Activated T-helper 9 cell treated with anti-CD3 and anti-CD28 coated beads, Interleukin-2, amount 50 U/mL, for 16 hours (primary cell): ENCODE measurements at regions not wholly inside any gene's neighbourhood (a gene's known extent, or its start where the extent isn't known, plus 50 kb on each side); places are given as distances from the start of the nearest gene placed in this dataset.
"Not testable (repeated sequence)": the region's sequence is repeated elsewhere in the genome, so short reads cannot be mapped to it uniquely, and the experiment has no call there.

Source experiments
- DNase-seq: peaks from one replicate; pipeline ENCODE4 v3.0.0-alpha.2; 2020; ENCODE audit warnings: low read depth

DNA sequence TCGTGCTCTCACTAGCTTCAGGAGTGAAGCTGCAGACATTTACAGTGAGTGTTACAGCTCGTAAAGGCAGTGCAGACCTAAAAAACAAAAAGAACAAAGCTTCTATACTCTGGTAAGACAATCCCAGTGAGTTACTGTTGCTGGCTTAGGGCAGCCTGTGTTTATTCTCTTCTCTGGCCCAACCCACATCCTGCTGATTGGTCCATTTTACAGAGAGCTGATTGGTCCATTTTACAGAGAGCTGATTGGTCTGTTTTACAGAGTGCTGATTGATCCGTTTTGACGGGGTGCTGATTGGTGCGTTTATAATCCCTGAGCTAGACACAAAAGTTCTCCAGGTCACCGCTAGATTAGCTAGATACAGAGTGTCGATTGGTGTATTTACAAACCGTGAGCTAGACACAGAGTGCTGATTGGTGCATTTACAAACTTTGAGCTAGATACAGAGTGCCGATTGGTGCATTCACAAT is 158.0 kb downstream of the KLRB1 start:
- not testable (repeated sequence) for DNase-seq

DNA sequence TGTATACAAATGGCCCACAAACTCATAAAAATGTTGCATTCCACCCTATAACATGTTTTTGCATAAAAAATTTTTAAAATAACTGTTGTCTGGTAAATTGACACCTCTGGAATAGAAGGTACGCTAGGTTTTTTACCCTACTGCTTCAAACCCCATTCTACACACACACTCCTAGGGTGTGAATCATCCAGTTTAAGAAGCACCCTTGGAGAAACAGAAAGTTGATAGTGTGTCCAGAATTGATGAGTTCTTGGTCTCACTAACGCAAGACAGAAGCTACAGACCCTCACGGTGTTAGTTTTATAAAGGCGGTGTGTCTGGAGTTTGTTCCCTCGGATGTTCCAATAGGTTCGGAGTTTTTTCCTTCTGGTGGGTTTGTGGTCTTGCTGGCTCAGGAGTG is 158.5 kb downstream of the KLRB1 start:
- no peak for DNase-seq

DNA sequence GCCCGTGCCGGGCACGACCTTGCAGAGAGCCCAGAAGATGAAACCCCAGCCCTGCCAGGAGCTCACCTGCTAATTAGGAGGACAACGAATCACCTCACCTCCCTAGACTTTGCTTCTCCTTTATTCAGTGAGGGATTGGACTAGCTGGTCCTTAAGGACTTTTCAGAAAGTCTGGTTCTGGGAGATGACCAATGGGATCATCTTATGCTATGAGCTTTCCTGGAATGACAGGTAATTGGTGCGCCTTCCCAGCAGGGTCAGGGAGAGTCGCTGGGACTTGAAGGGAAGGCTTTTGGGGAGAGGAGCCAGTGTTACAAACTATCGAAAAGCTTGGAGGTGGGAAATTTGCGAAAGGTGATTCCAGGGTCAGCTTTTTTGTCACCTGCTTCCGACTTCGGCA is 159.1 kb downstream of the KLRB1 start:
- not testable (repeated sequence) for DNase-seq

DNA sequence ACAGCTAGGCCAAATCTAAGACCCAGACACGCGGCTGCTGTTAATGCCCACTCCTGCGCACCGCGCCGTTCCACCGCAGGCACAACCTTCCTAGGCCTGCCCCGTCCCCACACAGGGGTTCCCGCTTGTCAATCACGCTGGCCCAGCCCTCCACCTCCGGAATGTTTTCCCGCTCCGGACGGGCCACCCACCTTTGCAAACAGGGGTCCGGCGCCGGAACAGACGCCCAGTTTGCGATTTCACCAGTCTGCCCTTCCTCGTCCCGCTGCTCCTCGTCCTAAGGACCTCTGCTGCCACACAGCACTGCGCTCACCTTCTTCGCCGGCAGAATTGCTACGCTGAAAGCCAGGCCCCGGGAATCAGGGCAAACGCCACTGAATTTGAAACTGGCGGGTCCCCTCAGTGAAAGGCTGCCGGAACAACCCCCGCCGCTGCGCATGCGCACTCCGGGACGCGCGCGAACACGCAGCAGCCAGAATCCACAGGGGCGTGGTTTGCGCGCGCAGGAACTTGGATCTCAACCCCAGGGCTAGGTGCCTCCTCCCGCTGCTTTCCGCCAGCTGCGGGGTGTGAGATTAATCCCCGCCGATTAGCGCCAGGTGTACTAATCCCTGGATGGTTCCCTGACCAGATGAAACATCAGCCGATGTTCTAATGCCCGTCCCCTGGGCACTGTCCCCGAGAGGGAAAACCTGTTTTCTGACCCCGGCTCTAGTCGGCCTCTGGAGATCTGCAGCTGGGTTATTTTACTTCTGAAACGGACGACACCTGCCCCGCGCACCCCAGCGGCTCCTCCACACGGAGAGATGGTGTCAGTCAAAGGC is 159.7 kb downstream of the KLRB1 start:
- peak; percentile 87 for DNase-seq

DNA sequence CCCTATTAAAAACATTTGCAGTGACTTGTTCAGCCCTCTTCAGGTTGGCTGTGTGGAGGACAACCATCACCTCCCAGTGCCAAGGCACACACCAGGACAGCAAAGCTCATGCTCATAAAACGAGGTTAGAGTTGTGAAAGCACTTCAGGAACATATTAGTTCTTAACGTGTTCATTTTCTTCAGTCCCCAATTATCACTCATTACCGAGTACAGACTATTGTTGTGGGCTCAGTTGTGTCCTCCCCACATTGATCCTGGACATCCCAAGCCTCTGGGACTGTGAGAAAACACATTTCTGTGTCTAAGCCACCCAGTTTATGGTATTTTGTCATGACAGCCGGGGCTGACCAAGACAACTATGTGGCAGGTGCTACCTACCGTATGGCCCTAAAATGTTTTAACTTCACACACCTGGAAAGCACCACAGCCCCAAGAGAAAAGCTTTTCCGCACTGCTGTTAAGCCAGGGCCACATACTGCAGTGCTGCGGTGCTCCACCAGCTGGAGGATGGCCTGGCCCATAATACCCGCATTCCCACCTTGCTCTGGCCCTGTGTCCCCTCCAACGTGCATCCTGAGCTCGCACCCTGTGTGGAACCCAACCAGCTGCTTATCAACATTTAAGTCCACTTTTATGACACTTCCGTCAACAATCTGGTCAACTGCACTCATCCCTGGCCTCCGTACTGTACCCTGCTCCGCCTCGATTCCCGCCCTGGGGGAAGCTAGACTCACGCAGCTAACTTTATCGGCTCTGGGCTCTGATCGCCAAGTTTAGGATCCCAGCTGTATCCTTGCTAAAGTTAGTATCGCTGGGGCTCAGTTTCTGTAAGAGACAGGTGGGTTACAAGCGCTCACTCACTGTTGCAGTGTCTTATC is 160.6 kb downstream of the KLRB1 start:
- DNase-seq: not testable (repeated sequence)

DNA sequence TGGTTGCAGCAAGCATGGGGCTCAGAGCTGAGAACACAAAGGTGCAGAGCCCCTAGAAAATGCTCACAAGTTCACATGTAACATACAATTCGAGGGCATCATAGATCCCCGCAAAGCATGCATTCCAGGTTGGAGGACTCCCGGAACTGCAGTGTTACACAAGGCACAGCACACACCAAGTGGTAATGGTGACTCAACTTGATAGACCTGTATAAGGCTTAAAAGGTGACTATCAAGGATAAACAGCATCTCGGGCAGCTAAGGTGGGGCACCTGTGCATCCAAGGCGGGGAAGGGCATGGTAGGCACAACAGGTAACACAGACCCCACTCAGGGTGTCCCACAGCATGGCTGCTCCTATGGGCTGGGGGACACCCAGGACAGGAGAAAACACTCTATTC is 167.3 kb downstream of the KLRB1 start:
- DNase-seq: not testable (repeated sequence)

GRCh38 chr12:9435682-9436081 is 172.0 kb downstream of the KLRB1 start:
- not testable (repeated sequence) for DNase-seq

GRCh38 chr12:9430385-9430784 is 177.3 kb downstream of the KLRB1 start:
- DNase-seq: not testable (repeated sequence)

- not testable (repeated sequence) for DNase-seq
These were observed 178.9 kb downstream of the KLRB1 start for GRCh38 chr12:9428856-9429255.

GRCh38 chr12:9425429-9425828 is 182.3 kb downstream of the KLRB1 start:
- not testable (repeated sequence) for DNase-seq

GRCh38 chr12:9424175-9424740 is 183.5 kb downstream of the KLRB1 start:
- not testable (repeated sequence) for DNase-seq

- not testable (repeated sequence) for DNase-seq
These were observed 185.0 kb downstream of the KLRB1 start for GRCh38 chr12:9422689-9423088.

GRCh38 chr12:9421520-9422086 is 186.1 kb downstream of the KLRB1 start:
- not testable (repeated sequence) for DNase-seq

- not testable (repeated sequence) for DNase-seq
These were observed 186.7 kb downstream of the KLRB1 start for GRCh38 chr12:9420817-9421519.

DNA sequence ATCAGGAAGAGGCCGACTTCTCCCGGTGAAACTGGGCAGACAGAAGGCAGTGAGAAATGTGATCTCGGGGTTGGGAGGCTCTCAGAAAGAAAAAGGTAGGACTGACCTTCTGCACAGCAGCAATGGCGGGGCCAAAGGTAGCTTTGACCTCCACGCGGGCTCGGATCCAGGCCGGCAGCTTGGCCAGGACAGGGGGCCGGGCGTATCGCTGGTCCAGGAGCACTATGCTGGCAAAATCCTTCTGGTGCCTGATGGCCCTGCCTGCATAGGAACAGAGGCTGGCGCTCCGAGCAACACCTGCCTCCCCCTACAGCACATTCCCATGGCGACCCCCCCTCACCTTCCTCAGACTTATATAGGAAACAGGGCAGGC is 189.1 kb downstream of the KLRB1 start:
- DNase-seq: not testable (repeated sequence)

DNA sequence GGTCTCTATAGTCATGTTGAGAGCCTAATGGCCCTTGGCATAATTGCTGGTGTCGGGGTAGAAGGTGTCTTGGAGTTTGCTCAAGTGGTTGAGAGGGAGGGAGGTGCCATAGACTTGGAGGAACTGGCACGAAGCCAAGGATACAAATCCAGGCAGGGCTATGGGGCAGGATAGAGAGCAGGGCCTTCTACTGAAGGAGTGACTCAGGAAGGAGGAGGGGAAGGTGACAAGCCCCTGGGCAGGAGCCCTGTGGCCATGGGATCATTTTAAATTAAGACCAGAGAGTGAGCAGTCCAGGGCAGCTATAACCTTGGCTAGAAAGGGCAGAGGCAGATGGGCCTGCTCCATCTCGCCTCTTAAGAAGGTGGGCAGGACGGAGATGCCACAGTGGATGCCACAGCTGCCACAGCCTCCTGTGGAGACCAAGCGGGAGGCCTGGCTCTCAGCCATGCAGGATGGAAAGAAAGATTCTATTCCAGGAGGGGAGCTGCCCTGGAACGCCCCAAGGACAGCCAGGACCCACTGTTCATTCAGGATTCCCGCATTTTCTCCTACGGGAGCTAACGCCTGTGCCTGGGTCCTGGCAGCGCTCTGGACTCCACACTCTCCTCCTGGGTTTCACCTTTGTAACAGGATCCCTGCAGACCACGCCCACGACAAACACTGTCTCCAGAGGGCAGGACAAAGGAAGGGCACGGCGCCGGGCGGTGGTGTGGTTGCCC is 189.6 kb downstream of the KLRB1 start:
- DNase-seq: not testable (repeated sequence)

DNA sequence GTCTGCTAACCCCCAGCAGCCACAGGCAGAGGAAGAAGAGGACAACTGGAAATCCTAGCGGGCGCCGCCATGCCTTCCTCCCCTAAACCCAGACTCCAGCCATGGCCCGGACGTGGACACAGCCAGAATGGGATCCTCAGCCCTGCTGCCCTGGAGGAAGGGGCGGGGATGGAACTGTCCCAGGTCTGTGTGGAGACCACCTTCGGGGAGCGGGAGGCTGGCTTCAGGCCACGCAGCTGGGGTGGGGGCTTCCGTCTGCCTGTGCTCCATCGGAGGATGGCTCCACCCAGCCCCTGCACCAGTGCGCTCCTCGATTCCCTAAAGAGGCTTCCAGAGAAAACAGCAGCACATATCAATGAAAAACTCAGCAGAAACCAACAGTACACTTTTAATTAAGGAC is 190.4 kb downstream of the KLRB1 start:
- DNase-seq: not testable (repeated sequence)

DNA sequence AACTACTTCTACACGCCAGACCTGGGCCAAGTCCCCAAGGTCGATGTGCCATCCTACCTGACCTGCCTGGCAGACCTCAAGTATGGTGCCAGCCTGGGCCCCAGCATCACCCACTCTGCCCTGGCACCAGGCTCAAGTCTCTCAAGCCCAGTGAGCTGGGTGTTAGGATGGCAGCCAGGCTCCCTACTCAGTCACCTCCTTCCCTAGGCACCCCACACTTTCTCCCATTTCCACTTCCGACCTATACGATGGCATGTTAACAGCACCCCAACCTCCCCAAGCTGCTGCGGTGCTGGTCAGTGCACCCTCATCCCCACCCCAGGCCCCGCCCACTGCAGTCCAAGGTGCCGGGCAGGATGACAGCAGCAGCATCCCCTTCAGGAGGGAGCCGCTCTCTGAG is 191.4 kb downstream of the KLRB1 start:
- DNase-seq: not testable (repeated sequence)

DNA sequence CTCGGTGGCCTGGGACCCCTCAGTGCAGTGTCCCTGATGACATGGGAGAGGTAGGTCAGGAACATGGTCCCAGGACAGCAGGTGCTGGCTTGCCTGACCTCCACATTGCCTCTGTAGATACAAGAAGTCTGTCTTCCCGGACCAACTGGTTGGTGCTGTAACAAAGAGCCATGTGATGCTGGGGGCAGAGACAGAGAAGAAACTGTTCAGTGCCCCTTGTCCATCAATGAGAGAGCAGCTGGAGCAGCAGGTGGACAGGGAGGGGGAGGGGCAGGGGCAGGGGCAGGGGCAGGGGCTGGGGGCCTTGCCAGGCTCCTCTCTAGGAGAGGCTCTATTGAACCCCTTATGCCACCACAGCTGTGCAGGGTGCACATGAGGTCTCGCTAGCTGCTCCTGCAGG is 191.8 kb downstream of the KLRB1 start:
- not testable (repeated sequence) for DNase-seq

GRCh38 chr12:9413862-9414261 is 193.9 kb downstream of the KLRB1 start:
- DNase-seq: not testable (repeated sequence)

- not testable (repeated sequence) for DNase-seq
These were observed 195.3 kb downstream of the KLRB1 start for GRCh38 chr12:9412459-9412858.
